Activated T-cell treated with anti-CD3 and anti-CD28 coated beads, Interleukin-2, amount 50 U/mL, for 72 hours (primary cell): ENCODE measurements at regions not wholly inside any gene's neighbourhood (a gene's known extent, or its start where the extent isn't known, plus 50 kb on each side); places are given as distances from the start of the nearest gene placed in this dataset.
"Not testable (repeated sequence)": the region's sequence is repeated elsewhere in the genome, so short reads cannot be mapped to it uniquely, and the experiment has no call there.

Source experiments
- ATAC-seq, 2 donors: fragments of 150-1000 bp; cut with Tn5 transposase; replicated peaks in 1 of 2; 2 replicates each; pipeline ENCODE4 v1.10.0; 2021; ENCODE audit warnings: moderate library complexity in 2 of 2, mild to moderate bottlenecking in 1 of 2
- DNase-seq, 2 donors: peaks; one replicate each; pipeline ENCODE4 v3.0.0; 2021 to 2022; ENCODE audit warnings: mixed read lengths in 1 of 2
- H3K27ac Mint-ChIP-seq: one replicate; pipeline ENCODE4 v1.8.0; 2022; ENCODE audit warnings: mild to moderate bottlenecking, moderate library complexity, mixed read lengths
- H3K27me3 Mint-ChIP-seq: one replicate; pipeline ENCODE4 v1.8.0; 2022; ENCODE audit warnings: low read depth, mixed read lengths
- H3K36me3 Mint-ChIP-seq, 2 donors: one replicate each; pipeline ENCODE4 v1.8.0; 2022; ENCODE audit warnings: mixed read lengths in 2 of 2, mild to moderate bottlenecking in 1 of 2; ENCODE audit not compliant: insufficient read depth in 2 of 2
- H3K4me1 Mint-ChIP-seq: one replicate; pipeline ENCODE4 v1.8.0; 2022; ENCODE audit warnings: low read depth, mixed read lengths
- H3K4me3 Mint-ChIP-seq, 2 donors: one replicate each; pipeline ENCODE4 v1.8.0; 2022; ENCODE audit warnings: mild to moderate bottlenecking in 2 of 2, mixed read lengths in 2 of 2, moderate library complexity in 2 of 2
- H3K9me3 Mint-ChIP-seq, 2 donors: one replicate each; pipeline ENCODE4 v1.8.0; 2022; ENCODE audit warnings: mixed read lengths in 2 of 2

- Mint-ChIP-seq H3K36me3 (peaks cover 0 to 2% of the 10 kb centered on the region in 2 donors), H3K27ac (no peak overlapping the region), H3K27me3 (peaks cover 26% of the 10 kb centered on the region), H3K4me3 (no peak overlapping the region), H3K4me1 (peaks cover 10% of the 10 kb centered on the region), H3K9me3 (no peaks in the 10 kb centered on the region)
- ATAC-seq, result no peak
- DNase-seq, result no peak
These were observed 265.4 kb downstream of the ADGRD1 start for GRCh38 chr12:131218923-131219669.

- H3K36me3 Mint-ChIP-seq, result peaks cover 0 to 1% of the 10 kb centered on the region in 2 donors
- no peak overlapping the region for H3K27ac Mint-ChIP-seq
- H3K4me3 Mint-ChIP-seq, result no peak overlapping the region
- ATAC-seq (no peak), DNase-seq (no peak)
- peaks cover 26% of the 10 kb centered on the region for H3K27me3 Mint-ChIP-seq
- H3K9me3 Mint-ChIP-seq, result no peaks in the 10 kb centered on the region
- peaks cover 10% of the 10 kb centered on the region for H3K4me1 Mint-ChIP-seq
These were observed 266.1 kb downstream of the ADGRD1 start for GRCh38 chr12:131219670-131220330.

- ATAC-seq (no peak), DNase-seq (no peak)
- Mint-ChIP-seq H3K4me1 (peaks cover 10% of the 10 kb centered on the region), H3K27ac (no peak overlapping the region), H3K4me3 (no peak overlapping the region), H3K9me3 (no peaks in the 10 kb centered on the region), H3K36me3 (no peaks in the 10 kb centered on the region), H3K27me3 (peaks cover 26% of the 10 kb centered on the region)
These were observed 266.6 kb downstream of the ADGRD1 start for GRCh38 chr12:131220331-131220685.

- Mint-ChIP-seq H3K4me3 (no peak overlapping the region), H3K9me3 (no peaks in the 10 kb centered on the region), H3K4me1 (peaks cover 10% of the 10 kb centered on the region), H3K27ac (no peak overlapping the region), H3K27me3 (peaks cover 26% of the 10 kb centered on the region), H3K36me3 (no peaks in the 10 kb centered on the region)
- ATAC-seq (no peak), DNase-seq (no peak)
These were observed 267.6 kb downstream of the ADGRD1 start for GRCh38 chr12:131221061-131221956.

- ATAC-seq (no peak), DNase-seq (no peak)
- Mint-ChIP-seq H3K36me3 (no peaks in the 10 kb centered on the region), H3K4me3 (peak overlapping the region; percentile 0 to 60), H3K27ac (no peak overlapping the region), H3K4me1 (peaks cover 10% of the 10 kb centered on the region), H3K27me3 (peaks cover 24% of the 10 kb centered on the region), H3K9me3 (no peaks in the 10 kb centered on the region)
These were observed 268.2 kb downstream of the ADGRD1 start for GRCh38 chr12:131221957-131222328.

- Mint-ChIP-seq H3K27me3 (peaks cover 18% of the 10 kb centered on the region), H3K27ac (no peak overlapping the region)
- ATAC-seq, result peak; percentile 69 to 79
These were observed 268.8 kb downstream of the ADGRD1 start for GRCh38 chr12:131222329-131223139.

GRCh38 chr12:131223171-131223761 is 269.6 kb downstream of the ADGRD1 start:
- H3K9me3 Mint-ChIP-seq, result no peaks in the 10 kb centered on the region
- no peak for ATAC-seq
- H3K4me1 Mint-ChIP-seq, result peaks cover 10% of the 10 kb centered on the region
- peak overlapping the region in 1 of 2 donors; percentile 60 for H3K4me3 Mint-ChIP-seq
- H3K27me3 Mint-ChIP-seq, result peaks cover 11% of the 10 kb centered on the region
- DNase-seq, result no peak
- H3K27ac Mint-ChIP-seq, result no peak overlapping the region
- H3K36me3 Mint-ChIP-seq, result no peaks in the 10 kb centered on the region

More at GRCh38 chr12:131222329-131223139, 268.8 kb downstream of the ADGRD1 start:
- H3K4me1 Mint-ChIP-seq, result peaks cover 10% of the 10 kb centered on the region
- no peaks in the 10 kb centered on the region for H3K36me3 Mint-ChIP-seq
- no peaks in the 10 kb centered on the region for H3K9me3 Mint-ChIP-seq
- DNase-seq, result peak; percentile 28 to 29
- peak overlapping the region; percentile 0 to 60 for H3K4me3 Mint-ChIP-seq

- no peaks in the 10 kb centered on the region for H3K9me3 Mint-ChIP-seq
- H3K4me3 Mint-ChIP-seq, result no peak overlapping the region
- peaks cover 9% of the 10 kb centered on the region for H3K27me3 Mint-ChIP-seq
- no peaks in the 10 kb centered on the region for H3K36me3 Mint-ChIP-seq
- no peak for ATAC-seq
- no peak overlapping the region for H3K27ac Mint-ChIP-seq
- no peak for DNase-seq
- H3K4me1 Mint-ChIP-seq, result peaks cover 10% of the 10 kb centered on the region
These were observed 270.1 kb downstream of the ADGRD1 start for GRCh38 chr12:131223791-131224225.

- H3K27ac Mint-ChIP-seq, DNase-seq, H3K9me3 Mint-ChIP-seq, H3K4me3 Mint-ChIP-seq, H3K36me3 Mint-ChIP-seq: not testable (repeated sequence)
- Mint-ChIP-seq H3K27me3 (peaks cover 13% of the 10 kb centered on the region), H3K4me1 (peaks cover 10% of the 10 kb centered on the region)
- ATAC-seq, result peak; percentile 12 to 17
These were observed 270.7 kb downstream of the ADGRD1 start for GRCh38 chr12:131224226-131225065.

- not testable (repeated sequence) for H3K27ac Mint-ChIP-seq, ATAC-seq, H3K9me3 Mint-ChIP-seq, H3K4me3 Mint-ChIP-seq, H3K36me3 Mint-ChIP-seq, DNase-seq
- peaks cover 13% of the 10 kb centered on the region for H3K27me3 Mint-ChIP-seq
- H3K4me1 Mint-ChIP-seq, result peaks cover 15% of the 10 kb centered on the region
These were observed 271.3 kb downstream of the ADGRD1 start for GRCh38 chr12:131225066-131225380.

- ATAC-seq (no peak), DNase-seq (no peak)
- no peaks in the 10 kb centered on the region for H3K36me3 Mint-ChIP-seq
- H3K27ac Mint-ChIP-seq, result no peak overlapping the region
- peaks cover 20% of the 10 kb centered on the region for H3K4me1 Mint-ChIP-seq
- H3K9me3 Mint-ChIP-seq, result no peaks in the 10 kb centered on the region
- peaks cover 13% of the 10 kb centered on the region for H3K27me3 Mint-ChIP-seq
- H3K4me3 Mint-ChIP-seq, result no peak overlapping the region
These were observed 272.9 kb downstream of the ADGRD1 start for GRCh38 chr12:131226345-131227265.
